DMS153 treated with DMSO at 0.1 percent for 48 hours (cell line): ENCODE measurements at regions not wholly inside any gene's neighbourhood (a gene's known extent, or its start where the extent isn't known, plus 50 kb on each side); places are given as distances from the start of the nearest gene placed in this dataset.

Source experiments
- DNase-seq: peaks from one replicate; lab custom pipeline; 2025; ENCODE audit not compliant: unreplicated experiment; lab: John Stamatoyannopoulos, UW

DNA sequence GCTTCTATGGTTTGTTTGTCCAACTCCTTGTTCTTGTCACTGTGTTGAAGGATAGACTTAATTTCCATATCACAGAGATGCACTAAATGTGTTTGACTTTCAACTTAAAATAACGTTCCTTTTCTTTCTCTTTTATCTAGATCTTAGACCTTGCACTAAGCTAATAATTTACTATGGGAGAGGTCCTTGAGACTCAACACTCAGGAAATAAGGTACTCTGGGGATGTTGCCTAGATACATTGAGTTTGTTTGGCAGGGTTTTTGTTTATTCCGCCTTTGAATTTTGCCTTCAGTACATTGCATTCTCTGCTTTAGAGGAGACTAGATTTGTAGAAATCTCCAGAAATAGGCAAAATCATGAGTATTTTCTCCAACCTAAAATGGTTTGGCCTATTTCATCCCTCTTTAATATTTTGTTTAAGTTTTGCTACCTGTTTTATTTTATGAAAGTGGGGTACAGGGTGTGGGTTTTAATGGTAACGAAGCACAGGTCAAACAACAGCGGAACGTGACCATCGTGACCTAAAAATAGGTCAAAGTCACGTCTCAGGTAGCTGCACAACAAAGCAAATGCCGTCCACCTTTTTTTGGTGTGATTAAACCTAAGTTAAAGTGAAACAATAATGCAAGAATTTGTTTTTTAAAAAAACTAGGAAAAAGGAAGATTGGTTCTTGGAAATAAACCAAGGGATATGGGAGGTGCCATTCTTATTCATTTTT lies 115.3 kb upstream of the CPSF6 start:
- DNase-seq: peak; percentile 44

- DNase-seq: no peak
Measured at GRCh38 chr12:69129017-69129416, 110.4 kb upstream of the CPSF6 start.

DNA sequence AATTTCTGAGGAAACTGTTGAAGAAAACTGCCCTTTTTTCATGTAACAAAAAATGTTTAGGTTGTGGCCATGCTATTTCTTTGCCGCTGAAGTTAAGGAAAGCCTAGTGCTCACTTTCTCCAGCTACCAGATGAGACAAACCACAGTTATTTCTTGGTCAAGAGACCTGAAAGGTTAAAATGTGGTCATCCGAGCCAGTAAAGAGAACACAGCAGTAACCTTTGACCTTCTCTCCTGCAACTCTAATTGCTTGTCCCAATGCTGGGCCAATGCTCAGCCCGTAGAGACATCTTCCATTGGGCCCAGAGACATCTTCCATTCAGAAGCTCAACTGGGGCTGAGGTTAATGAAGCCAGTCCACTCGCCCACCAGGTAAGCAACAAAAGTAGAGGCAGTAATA lies 109.8 kb upstream of the CPSF6 start:
- no peak for DNase-seq

- no peak for DNase-seq
Measured at GRCh38 chr12:69130064-69130463, 109.3 kb upstream of the CPSF6 start.

DNA sequence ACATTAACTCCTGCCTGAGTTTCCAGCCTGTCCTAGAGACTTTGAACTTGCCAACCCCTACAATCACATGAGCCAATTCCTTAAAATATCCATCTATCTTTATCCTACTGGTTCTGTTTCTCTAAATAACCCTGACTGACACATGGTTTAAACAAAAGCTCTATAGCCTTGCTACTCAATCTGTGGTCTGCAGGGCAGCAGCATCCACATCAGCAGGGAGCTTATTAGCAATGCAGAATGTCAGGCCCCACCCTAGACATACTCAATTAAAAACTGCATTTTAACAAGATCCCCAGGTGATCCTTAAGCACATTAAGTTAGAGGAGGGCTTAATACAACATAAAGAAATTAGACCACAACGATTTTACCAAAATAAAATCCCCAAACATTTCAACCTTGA lies 108.3 kb upstream of the CPSF6 start:
- no peak for DNase-seq

DNA sequence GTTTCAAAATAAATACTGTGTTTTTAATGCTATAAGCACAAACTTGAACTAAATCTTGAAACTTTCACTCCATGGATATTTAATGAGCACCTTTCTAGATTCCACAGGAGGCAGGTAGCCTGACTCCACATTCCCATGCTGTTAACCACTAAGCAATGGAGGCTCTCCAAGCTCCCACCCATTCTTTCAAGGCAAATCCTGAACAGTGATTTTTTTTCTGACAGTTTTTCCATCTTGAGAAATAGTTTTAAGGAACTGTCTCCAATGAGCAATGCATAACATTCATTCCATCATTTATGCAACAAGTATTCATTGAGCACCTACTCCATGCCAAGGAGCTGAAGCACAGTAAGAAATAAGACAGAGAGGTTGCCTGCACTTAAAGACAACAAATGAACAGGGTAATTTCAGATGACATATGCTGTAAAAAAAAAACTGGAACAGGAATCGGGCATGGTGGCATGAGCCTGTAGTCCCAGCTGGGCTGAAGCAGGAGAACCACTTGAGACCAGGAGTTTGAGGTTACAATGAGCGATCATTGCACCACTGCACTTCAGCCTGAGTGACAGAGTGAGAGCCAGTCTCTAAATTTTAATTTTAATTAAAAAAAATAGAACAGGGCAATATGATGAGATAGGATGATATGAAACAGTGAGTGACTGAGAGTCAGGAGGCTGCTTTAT lies 102.3 kb upstream of the CPSF6 start:
- DNase-seq: no peak

GRCh38 chr12:69141074-69141473 lies 98.3 kb upstream of the CPSF6 start:
- DNase-seq: no peak

GRCh38 chr12:69149270-69149669 lies 90.1 kb upstream of the CPSF6 start:
- DNase-seq: no peak

- DNase-seq: no peak
Measured at GRCh38 chr12:69150083-69150795, 89.1 kb upstream of the CPSF6 start.

DNA sequence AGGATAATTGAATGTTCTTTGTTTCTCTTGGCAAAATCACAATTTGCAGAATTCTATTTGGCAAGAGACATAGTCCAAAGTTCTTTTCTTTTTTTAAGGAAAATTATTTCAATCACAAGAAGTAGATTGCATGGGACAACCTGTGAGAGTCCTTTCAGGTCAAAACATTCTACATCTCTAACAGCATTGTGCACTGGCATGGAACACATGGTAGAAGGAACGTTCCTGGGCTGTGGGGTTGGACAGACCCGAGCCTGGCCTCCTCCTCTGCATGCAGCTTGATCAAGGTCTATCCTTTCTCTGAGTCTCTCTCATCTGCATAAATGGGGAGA lies 88.6 kb upstream of the CPSF6 start:
- DNase-seq: no peak

- peak; percentile 51 for DNase-seq
Measured at GRCh38 chr12:69151254-69151764, 88.1 kb upstream of the CPSF6 start.

DNA sequence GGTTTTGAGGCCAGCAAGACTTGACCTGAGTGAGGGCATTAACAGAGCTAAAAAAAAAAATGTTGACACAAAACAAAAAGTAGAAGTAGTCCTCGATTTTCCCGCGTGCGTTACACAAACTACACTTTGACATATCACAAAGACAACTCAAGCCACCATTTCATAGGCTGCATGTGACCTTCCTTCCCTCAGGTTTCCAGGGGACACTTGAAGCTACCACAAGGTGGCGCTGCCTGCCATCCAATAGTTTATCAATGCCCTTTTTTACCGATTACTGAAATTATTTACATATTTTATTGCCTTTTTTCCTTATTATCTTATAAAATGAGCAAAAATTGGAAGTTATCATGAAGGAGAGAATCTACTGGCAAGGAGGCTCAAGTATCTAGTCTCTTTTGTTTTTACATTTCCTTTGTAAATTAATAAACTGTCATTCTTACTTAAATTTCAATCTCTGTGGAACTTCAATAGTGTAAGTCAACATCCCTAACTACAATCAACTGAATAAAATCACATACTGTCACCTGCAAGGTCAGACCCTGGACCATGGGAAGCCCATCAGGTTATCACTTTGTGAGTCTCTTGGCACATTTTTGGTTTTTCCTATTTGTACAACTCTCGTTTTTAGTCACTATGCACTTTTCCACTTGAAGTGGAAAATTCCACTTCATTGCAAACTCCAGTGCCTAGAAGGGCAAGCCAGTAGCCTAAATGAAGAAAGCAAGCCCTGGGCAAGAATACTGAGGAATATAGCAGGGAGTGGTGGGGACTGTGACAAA lies 84.6 kb upstream of the CPSF6 start:
- peak; percentile 48 for DNase-seq

DNA sequence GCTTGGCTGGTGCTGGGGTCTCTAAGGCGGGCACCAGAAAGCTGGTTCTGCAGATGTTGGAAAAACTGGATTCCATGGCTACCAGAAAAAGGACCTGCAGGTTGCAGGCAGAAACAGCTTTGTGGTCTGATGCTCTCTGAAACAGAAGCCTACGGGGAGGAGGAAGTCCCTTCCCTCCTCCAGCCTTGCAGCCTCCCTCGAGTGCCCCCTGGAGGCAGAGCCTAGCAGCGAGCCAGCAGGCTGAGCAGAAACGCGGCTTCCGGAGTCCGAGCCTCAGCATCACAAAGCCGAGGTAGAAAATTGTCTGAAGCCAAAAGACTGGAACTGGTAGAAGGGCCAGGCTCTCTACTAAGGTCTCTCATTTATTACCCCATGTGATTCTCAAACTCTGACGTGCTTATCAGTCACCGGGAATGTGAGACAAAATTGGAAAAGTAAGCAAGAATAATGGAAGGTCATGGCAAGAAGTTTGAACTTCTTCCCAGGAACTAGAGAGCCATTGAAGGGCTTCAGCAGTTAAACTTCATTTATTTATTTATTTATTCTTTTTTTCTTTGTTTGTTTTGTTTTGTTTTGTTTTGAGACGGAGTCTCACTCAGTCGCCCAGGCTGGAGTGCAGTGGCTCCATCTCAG lies 82.2 kb upstream of the CPSF6 start:
- DNase-seq: peak; percentile 68

GRCh38 chr12:69161829-69162228 lies 77.5 kb upstream of the CPSF6 start:
- no peak for DNase-seq

GRCh38 chr12:69163681-69164362 lies 75.5 kb upstream of the CPSF6 start:
- no peak for DNase-seq

DNA sequence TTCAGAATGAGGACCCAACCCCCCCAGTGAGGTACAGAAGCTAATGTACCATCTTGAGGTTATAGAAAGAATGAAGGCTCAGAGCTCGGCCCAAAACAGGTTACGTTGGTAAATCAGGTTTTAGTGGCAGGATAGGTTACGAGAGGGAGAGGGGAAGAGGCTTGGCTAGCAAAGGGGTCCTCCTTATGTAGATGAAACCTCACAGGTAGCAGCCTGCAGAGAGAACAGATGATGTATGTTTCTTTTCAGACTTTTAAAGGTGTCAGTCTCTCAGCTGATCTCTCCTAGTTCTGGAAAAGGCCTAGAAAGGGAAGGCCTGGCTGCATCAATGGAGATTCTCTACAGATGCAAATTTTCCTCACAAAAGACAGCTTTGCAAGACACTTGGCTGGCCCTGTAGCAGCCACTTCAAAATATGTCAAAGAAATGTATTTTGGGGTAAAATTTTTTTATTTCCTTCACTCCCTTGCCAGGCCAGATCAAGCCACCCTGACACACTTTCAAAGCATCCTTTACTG lies 71.7 kb upstream of the CPSF6 start:
- DNase-seq: no peak

DNA sequence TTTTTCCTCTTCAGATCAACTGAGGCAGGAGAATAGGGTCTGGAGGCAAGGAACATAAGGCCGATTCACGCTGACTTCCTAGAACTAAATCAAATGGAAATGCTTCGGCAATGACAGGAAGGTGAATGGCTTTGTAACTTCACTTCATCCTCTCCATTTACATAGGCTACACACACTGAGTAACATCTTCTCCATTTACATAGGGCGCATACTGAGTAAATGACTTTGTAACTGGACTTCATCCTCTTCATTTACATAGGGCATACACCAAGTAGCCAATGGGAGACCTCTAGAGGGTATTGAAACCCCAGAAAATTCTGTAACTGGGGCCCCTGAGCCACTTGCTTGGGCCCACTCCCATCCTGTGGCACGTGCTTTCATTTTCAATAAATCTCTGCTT lies 71.0 kb upstream of the CPSF6 start:
- no peak for DNase-seq

DNA sequence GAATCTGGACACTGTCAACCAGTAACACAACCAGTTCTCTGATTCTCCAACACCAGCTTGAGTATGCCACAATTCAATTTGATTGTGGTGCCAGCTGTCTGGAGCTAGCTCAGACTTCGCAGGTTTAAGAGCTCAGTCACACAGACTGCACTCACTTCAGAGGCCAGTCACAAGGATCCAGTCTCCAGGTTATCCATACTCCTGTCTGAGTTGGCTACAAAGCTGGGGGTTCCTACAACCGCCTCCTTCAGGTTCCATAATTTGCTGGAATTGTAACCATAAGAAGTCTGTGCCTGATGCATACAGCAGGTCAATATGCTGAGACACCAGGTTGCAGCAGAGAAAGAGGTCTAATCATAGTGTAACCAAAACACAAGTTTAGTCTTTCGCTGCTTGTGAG lies 70.5 kb upstream of the CPSF6 start:
- DNase-seq: no peak

DNA sequence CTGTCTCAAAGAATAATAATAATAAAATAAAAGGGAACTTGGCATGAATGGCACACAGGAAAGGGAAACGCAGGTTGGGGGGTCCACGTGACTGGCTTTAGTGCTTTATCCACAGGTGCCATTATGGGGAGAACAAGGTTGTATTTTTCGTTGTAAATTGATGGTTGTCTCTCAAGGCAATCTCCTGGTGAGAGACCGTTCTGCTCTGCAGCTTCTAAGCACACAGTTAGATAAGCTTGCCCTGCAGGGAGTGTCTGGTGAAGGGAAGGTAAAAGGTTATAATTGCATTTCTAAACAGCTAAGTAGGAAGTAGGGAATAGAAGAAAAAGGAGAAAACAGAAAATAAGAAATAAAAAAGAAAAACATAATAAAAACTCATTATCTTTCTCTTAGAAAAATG lies 69.1 kb upstream of the CPSF6 start:
- no peak for DNase-seq

- no peak for DNase-seq
Measured at GRCh38 chr12:69171881-69172280, 67.5 kb upstream of the CPSF6 start.
